ENCODE measurements at regions not wholly inside any gene's neighbourhood (a gene's known extent, or its start where the extent isn't known, plus 50 kb on each side); places are given as distances from the start of the nearest gene placed in this dataset.

GRCh38 chr2:234147335-234147861, 96.9 kb downstream of the SPP2 start:
- H3K9ac ChIP-seq (ENCODE audit: low read length in 5 of 5) = no peak overlapping the region
- no peaks in the 10 kb centered on the region for H3K36me3 ChIP-seq (ENCODE audit: control insufficient read depth in 5 of 5, insufficient read depth in 5 of 5, low read length in 5 of 5)
- H3K27me3 ChIP-seq (ENCODE audit: control insufficient read depth in 5 of 5, insufficient read depth in 4 of 5, low read length in 5 of 5) = no peaks in the 10 kb centered on the region
- no peak overlapping the region for H3K4me3 ChIP-seq (ENCODE audit: low read depth in 1 of 5, low read length in 5 of 5)
- no peaks in the 10 kb centered on the region for H3K9me3 ChIP-seq (ENCODE audit: control insufficient read depth in 5 of 5, low read length in 5 of 5)
- H3K4me1 ChIP-seq (ENCODE audit: control insufficient read depth in 5 of 5, insufficient read depth in 5 of 5, low read length in 5 of 5) = peaks cover 0 to 5% (median 0%) of the 10 kb centered on the region in 5 donors
- H3K27ac ChIP-seq (ENCODE audit: low read depth, low read length) = no peak overlapping the region

GRCh38 chr2:234146087-234146826, 95.8 kb downstream of the SPP2 start:
- H3K9ac ChIP-seq (ENCODE audit: low read length in 5 of 5) = no peak overlapping the region
- H3K9me3 ChIP-seq (ENCODE audit: control insufficient read depth in 5 of 5, low read length in 5 of 5) = no peaks in the 10 kb centered on the region
- no peaks in the 10 kb centered on the region for H3K36me3 ChIP-seq (ENCODE audit: control insufficient read depth in 5 of 5, insufficient read depth in 5 of 5, low read length in 5 of 5)
- H3K27me3 ChIP-seq (ENCODE audit: control insufficient read depth in 5 of 5, insufficient read depth in 4 of 5, low read length in 5 of 5) = no peaks in the 10 kb centered on the region
- H3K4me3 ChIP-seq (ENCODE audit: low read depth in 1 of 5, low read length in 5 of 5) = no peak overlapping the region
- peaks cover 0 to 5% (median 0%) of the 10 kb centered on the region in 5 donors for H3K4me1 ChIP-seq (ENCODE audit: control insufficient read depth in 5 of 5, insufficient read depth in 5 of 5, low read length in 5 of 5)
- H3K27ac ChIP-seq (ENCODE audit: low read depth, low read length) = no peak overlapping the region

GRCh38 chr2:234145511-234145910, 95.0 kb downstream of the SPP2 start:
- Histone ChIP-seq H3K36me3 (ENCODE audit: control insufficient read depth in 5 of 5, insufficient read depth in 5 of 5, low read length in 5 of 5) (no peaks in the 10 kb centered on the region), H3K27ac (ENCODE audit: low read depth, low read length) (no peak overlapping the region), H3K4me3 (ENCODE audit: low read depth in 1 of 5, low read length in 5 of 5) (no peak overlapping the region), H3K27me3 (ENCODE audit: control insufficient read depth in 5 of 5, insufficient read depth in 4 of 5, low read length in 5 of 5) (peaks cover 0 to 3% (median 0%) of the 10 kb centered on the region in 5 donors), H3K9ac (ENCODE audit: low read length in 5 of 5) (no peak overlapping the region), H3K4me1 (ENCODE audit: control insufficient read depth in 5 of 5, insufficient read depth in 5 of 5, low read length in 5 of 5) (peaks cover 0 to 5% (median 0%) of the 10 kb centered on the region in 5 donors), H3K9me3 (ENCODE audit: control insufficient read depth in 5 of 5, low read length in 5 of 5) (no peaks in the 10 kb centered on the region)

- peaks cover 0 to 3% (median 0%) of the 10 kb centered on the region in 5 donors for H3K27me3 ChIP-seq (ENCODE audit: control insufficient read depth in 5 of 5, insufficient read depth in 4 of 5, low read length in 5 of 5)
- H3K27ac ChIP-seq (ENCODE audit: low read depth, low read length) = no peak overlapping the region
- no peaks in the 10 kb centered on the region for H3K9me3 ChIP-seq (ENCODE audit: control insufficient read depth in 5 of 5, low read length in 5 of 5)
- H3K36me3 ChIP-seq (ENCODE audit: control insufficient read depth in 5 of 5, insufficient read depth in 5 of 5, low read length in 5 of 5) = no peaks in the 10 kb centered on the region
- H3K4me3 ChIP-seq (ENCODE audit: low read depth in 1 of 5, low read length in 5 of 5) = no peak overlapping the region
- H3K4me1 ChIP-seq (ENCODE audit: control insufficient read depth in 5 of 5, insufficient read depth in 5 of 5, low read length in 5 of 5) = peaks cover 0 to 5% (median 0%) of the 10 kb centered on the region in 5 donors
- H3K9ac ChIP-seq (ENCODE audit: low read length in 5 of 5) = no peak overlapping the region
Measured at GRCh38 chr2:234145057-234145456, 94.6 kb downstream of the SPP2 start.

DNA sequence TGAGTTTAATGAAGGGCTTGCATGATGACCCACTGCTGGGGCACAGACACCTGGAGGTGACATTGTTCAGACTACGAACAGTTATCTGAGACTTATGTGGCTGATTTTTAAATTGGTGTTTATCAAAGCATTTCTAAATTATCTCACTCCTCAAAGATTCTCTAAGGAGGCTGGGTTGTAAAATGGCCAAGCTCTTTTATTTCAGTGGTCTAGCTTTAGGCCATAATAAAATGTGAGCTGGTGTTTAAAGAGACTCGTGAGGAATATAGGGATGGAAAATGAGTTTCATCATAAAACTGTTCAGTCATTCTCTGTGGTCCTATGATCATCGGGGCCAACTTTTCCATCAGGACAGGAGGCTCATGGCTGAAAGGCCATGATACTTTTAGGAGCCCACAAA, 93.4 kb downstream of the SPP2 start:
- no peak overlapping the region for H3K9ac ChIP-seq (ENCODE audit: low read length in 5 of 5)
- H3K4me3 ChIP-seq (ENCODE audit: low read depth in 1 of 5, low read length in 5 of 5) = no peak overlapping the region
- H3K4me1 ChIP-seq (ENCODE audit: control insufficient read depth in 5 of 5, insufficient read depth in 5 of 5, low read length in 5 of 5) = peaks cover 0 to 5% (median 0%) of the 10 kb centered on the region in 5 donors
- H3K36me3 ChIP-seq (ENCODE audit: control insufficient read depth in 5 of 5, insufficient read depth in 5 of 5, low read length in 5 of 5) = no peaks in the 10 kb centered on the region
- no peaks in the 10 kb centered on the region for H3K9me3 ChIP-seq (ENCODE audit: control insufficient read depth in 5 of 5, low read length in 5 of 5)
- peaks cover 0 to 3% (median 0%) of the 10 kb centered on the region in 5 donors for H3K27me3 ChIP-seq (ENCODE audit: control insufficient read depth in 5 of 5, insufficient read depth in 4 of 5, low read length in 5 of 5)
- no peak overlapping the region for H3K27ac ChIP-seq (ENCODE audit: low read depth, low read length)

DNA sequence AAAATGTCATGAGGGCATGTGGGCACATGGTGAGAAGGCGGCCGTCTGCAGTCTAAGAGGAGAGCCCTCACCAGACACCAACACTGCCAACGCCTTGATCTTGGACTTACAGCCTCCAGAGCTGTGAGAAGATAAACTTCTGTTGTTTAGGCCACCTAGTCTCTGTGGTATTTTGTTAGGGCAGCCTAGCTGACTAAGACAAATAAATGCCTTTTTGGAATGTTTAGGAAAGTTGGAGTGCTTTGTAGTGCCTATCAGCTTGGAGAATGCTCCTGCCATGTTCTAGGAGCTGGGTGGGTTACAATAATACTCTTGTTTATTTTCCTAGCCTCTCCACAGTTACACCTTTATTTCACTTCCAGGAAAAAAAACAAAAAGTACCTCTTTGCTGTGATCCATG, 92.0 kb downstream of the SPP2 start:
- H3K27me3 ChIP-seq (ENCODE audit: control insufficient read depth in 5 of 5, insufficient read depth in 4 of 5, low read length in 5 of 5) = peaks cover 0 to 3% (median 0%) of the 10 kb centered on the region in 5 donors
- H3K9me3 ChIP-seq (ENCODE audit: control insufficient read depth in 5 of 5, low read length in 5 of 5) = no peaks in the 10 kb centered on the region
- no peak overlapping the region for H3K27ac ChIP-seq (ENCODE audit: low read depth, low read length)
- no peak overlapping the region for H3K4me3 ChIP-seq (ENCODE audit: low read depth in 1 of 5, low read length in 5 of 5)
- H3K9ac ChIP-seq (ENCODE audit: low read length in 5 of 5) = no peak overlapping the region
- H3K4me1 ChIP-seq (ENCODE audit: control insufficient read depth in 5 of 5, insufficient read depth in 5 of 5, low read length in 5 of 5) = peaks cover 0 to 5% (median 0%) of the 10 kb centered on the region in 5 donors
- H3K36me3 ChIP-seq (ENCODE audit: control insufficient read depth in 5 of 5, insufficient read depth in 5 of 5, low read length in 5 of 5) = no peaks in the 10 kb centered on the region

GRCh38 chr2:234139755-234140154, 89.3 kb downstream of the SPP2 start:
- Histone ChIP-seq H3K9me3 (ENCODE audit: control insufficient read depth in 5 of 5, low read length in 5 of 5) (no peaks in the 10 kb centered on the region), H3K4me3 (ENCODE audit: low read depth in 1 of 5, low read length in 5 of 5) (no peak overlapping the region), H3K36me3 (ENCODE audit: control insufficient read depth in 5 of 5, insufficient read depth in 5 of 5, low read length in 5 of 5) (no peaks in the 10 kb centered on the region), H3K27ac (ENCODE audit: low read depth, low read length) (no peak overlapping the region), H3K9ac (ENCODE audit: low read length in 5 of 5) (no peak overlapping the region), H3K27me3 (ENCODE audit: control insufficient read depth in 5 of 5, insufficient read depth in 4 of 5, low read length in 5 of 5) (peaks cover 0 to 8% (median 3%) of the 10 kb centered on the region in 5 donors), H3K4me1 (ENCODE audit: control insufficient read depth in 5 of 5, insufficient read depth in 5 of 5, low read length in 5 of 5) (peaks cover 0 to 4% (median 0%) of the 10 kb centered on the region in 5 donors)

GRCh38 chr2:234138836-234139235, 88.3 kb downstream of the SPP2 start:
- no peak overlapping the region for H3K4me3 ChIP-seq (ENCODE audit: low read depth in 1 of 5, low read length in 5 of 5)
- H3K27ac ChIP-seq (ENCODE audit: low read depth, low read length) = no peak overlapping the region
- H3K4me1 ChIP-seq (ENCODE audit: control insufficient read depth in 5 of 5, insufficient read depth in 5 of 5, low read length in 5 of 5) = peaks cover 0 to 4% (median 0%) of the 10 kb centered on the region in 5 donors
- H3K9me3 ChIP-seq (ENCODE audit: control insufficient read depth in 5 of 5, low read length in 5 of 5) = no peaks in the 10 kb centered on the region
- H3K36me3 ChIP-seq (ENCODE audit: control insufficient read depth in 5 of 5, insufficient read depth in 5 of 5, low read length in 5 of 5) = no peaks in the 10 kb centered on the region
- peaks cover 0 to 9% (median 4%) of the 10 kb centered on the region in 5 donors for H3K27me3 ChIP-seq (ENCODE audit: control insufficient read depth in 5 of 5, insufficient read depth in 4 of 5, low read length in 5 of 5)
- H3K9ac ChIP-seq (ENCODE audit: low read length in 5 of 5) = no peak overlapping the region

DNA sequence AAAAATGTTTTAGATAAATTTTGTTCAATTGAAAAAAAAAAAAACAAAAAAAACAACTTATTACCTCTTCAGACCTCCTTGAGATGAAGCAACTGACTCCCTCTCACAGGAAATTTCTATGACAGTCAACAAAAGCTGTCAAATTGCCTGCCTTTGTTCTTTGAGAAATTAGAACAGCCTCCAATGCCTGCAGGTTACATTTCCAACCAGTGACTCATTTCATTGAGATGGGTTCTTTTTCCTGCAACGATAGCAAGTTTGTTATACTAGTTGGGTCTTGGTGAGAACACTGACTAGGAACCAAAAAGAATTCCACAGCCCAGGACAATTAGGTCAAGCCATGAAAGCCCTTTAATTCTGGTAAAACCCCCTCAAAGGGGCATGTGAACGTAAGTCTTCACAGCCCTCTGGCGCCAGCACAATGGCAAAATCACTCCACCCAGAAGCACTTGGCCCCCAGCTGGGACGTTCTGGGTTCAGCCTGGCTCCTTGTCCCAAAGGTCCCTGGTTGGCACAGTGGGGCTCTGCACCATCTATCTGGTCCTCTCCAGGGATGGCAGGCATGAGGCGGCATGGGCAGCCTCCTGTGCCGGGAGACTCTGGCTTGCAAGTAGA, 87.0 kb downstream of the SPP2 start:
- H3K27ac ChIP-seq (ENCODE audit: low read depth, low read length) = no peak overlapping the region
- H3K9ac ChIP-seq (ENCODE audit: low read length in 5 of 5) = no peak overlapping the region
- no peaks in the 10 kb centered on the region for H3K9me3 ChIP-seq (ENCODE audit: control insufficient read depth in 5 of 5, low read length in 5 of 5)
- no peaks in the 10 kb centered on the region for H3K36me3 ChIP-seq (ENCODE audit: control insufficient read depth in 5 of 5, insufficient read depth in 5 of 5, low read length in 5 of 5)
- H3K4me1 ChIP-seq (ENCODE audit: control insufficient read depth in 5 of 5, insufficient read depth in 5 of 5, low read length in 5 of 5) = peaks cover 0 to 4% (median 0%) of the 10 kb centered on the region in 5 donors
- peaks cover 0 to 13% (median 4%) of the 10 kb centered on the region in 5 donors for H3K27me3 ChIP-seq (ENCODE audit: control insufficient read depth in 5 of 5, insufficient read depth in 4 of 5, low read length in 5 of 5)
- H3K4me3 ChIP-seq (ENCODE audit: low read depth in 1 of 5, low read length in 5 of 5) = no peak overlapping the region

GRCh38 chr2:234136461-234136860, 86.0 kb downstream of the SPP2 start:
- Histone ChIP-seq H3K4me1 (ENCODE audit: control insufficient read depth in 5 of 5, insufficient read depth in 5 of 5, low read length in 5 of 5) (peaks cover 0 to 4% (median 0%) of the 10 kb centered on the region in 5 donors), H3K27ac (ENCODE audit: low read depth, low read length) (no peak overlapping the region), H3K36me3 (ENCODE audit: control insufficient read depth in 5 of 5, insufficient read depth in 5 of 5, low read length in 5 of 5) (no peaks in the 10 kb centered on the region), H3K4me3 (ENCODE audit: low read depth in 1 of 5, low read length in 5 of 5) (no peak overlapping the region), H3K9me3 (ENCODE audit: control insufficient read depth in 5 of 5, low read length in 5 of 5) (no peaks in the 10 kb centered on the region), H3K27me3 (ENCODE audit: control insufficient read depth in 5 of 5, insufficient read depth in 4 of 5, low read length in 5 of 5) (peaks cover 0 to 16% (median 4%) of the 10 kb centered on the region in 5 donors), H3K9ac (ENCODE audit: low read length in 5 of 5) (no peak overlapping the region)

All from subcutaneous abdominal adipose tissue (tissue), 5 donors.